Peyer's patch (tissue), 4 donors: ENCODE measurements at regions not wholly inside any gene's neighbourhood (a gene's known extent, or its start where the extent isn't known, plus 50 kb on each side); places are given as distances from the start of the nearest gene placed in this dataset.
"Not testable (repeated sequence)": the region's sequence is repeated elsewhere in the genome, so short reads cannot be mapped to it uniquely, and the experiment has no call there.

Source experiments
- POLR2A ChIP-seq, 2 donors: fragments of 450-650 bp; IDR thresholded peaks; one replicate each; pipeline ENCODE4 v1.5.1; 2017; ENCODE audit warnings: antibody characterized with exemption in 2 of 2, mild to moderate bottlenecking in 2 of 2, moderate library complexity in 2 of 2
- TF ChIP-seq, protein P1 (sequence below), 6 experiments: fragments of 450-650 bp in 4 of 6; fragments of 200-600 bp in 2 of 6; sonication (generic) in 1 of 6; IDR thresholded peaks; one replicate each; pipeline ENCODE4 v1.5.1; 2017 to 2019; ENCODE audit warnings: antibody characterized with exemption in 6 of 6, mild to moderate bottlenecking in 3 of 6, moderate library complexity in 1 of 6

DNA sequence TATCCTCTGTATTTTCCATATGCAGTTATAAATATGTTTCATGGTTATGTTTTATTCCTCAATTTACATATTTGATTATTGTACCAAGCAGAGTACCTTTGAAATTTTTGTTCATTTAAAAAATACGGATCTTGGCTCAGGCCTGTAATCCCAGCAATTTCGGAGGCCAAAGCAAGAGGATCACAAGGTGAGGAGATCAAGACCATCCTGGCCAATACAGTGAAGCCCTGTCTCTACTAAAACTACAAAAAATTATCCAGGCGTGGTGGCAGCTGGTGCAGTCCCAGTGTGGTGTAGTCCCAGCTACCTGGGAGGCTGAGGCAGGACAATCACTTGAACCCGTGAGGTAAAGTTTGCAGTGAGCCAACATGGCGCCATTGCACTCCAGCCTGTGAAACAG lies 251.2 kb upstream of the TPTE start:
- TF ChIP-seq, protein P1, sequence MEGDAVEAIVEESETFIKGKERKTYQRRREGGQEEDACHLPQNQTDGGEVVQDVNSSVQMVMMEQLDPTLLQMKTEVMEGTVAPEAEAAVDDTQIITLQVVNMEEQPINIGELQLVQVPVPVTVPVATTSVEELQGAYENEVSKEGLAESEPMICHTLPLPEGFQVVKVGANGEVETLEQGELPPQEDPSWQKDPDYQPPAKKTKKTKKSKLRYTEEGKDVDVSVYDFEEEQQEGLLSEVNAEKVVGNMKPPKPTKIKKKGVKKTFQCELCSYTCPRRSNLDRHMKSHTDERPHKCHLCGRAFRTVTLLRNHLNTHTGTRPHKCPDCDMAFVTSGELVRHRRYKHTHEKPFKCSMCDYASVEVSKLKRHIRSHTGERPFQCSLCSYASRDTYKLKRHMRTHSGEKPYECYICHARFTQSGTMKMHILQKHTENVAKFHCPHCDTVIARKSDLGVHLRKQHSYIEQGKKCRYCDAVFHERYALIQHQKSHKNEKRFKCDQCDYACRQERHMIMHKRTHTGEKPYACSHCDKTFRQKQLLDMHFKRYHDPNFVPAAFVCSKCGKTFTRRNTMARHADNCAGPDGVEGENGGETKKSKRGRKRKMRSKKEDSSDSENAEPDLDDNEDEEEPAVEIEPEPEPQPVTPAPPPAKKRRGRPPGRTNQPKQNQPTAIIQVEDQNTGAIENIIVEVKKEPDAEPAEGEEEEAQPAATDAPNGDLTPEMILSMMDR (IDR thresholded peaks at IDR 0.05), result not testable (repeated sequence)
- TF ChIP-seq POLR2A (IDR thresholded peaks at IDR 0.05), result not testable (repeated sequence)
